ENCODE measurements at regions not wholly inside any gene's neighbourhood (a gene's known extent, or its start where the extent isn't known, plus 50 kb on each side); places are given as distances from the start of the nearest gene placed in this dataset.

- Mint-ChIP-seq H3K4me1 (ENCODE audit: low read depth) (no peaks in the 10 kb centered on the region), H3K4me3 (ENCODE audit: low read depth) (no peak overlapping the region), H3K36me3 (ENCODE audit: low read depth) (no peaks in the 10 kb centered on the region), H3K27me3 (ENCODE audit: low read depth) (no peaks in the 10 kb centered on the region), H3K9me3 (no peaks in the 10 kb centered on the region), H3K27ac (no peak overlapping the region)
- intact Hi-C loops (cut with micrococcal nuclease), result no loop called here
- no peak for DNase-seq (ENCODE audit: low spot score)
Measured at GRCh38 chr14:53824061-53824460, 132.6 kb downstream of the BMP4 start.

- DNase-seq (ENCODE audit: low spot score), result no peak
- Mint-ChIP-seq H3K27me3 (ENCODE audit: low read depth) (no peaks in the 10 kb centered on the region), H3K36me3 (ENCODE audit: low read depth) (no peaks in the 10 kb centered on the region), H3K9me3 (no peaks in the 10 kb centered on the region), H3K4me1 (ENCODE audit: low read depth) (no peaks in the 10 kb centered on the region), H3K27ac (no peak overlapping the region), H3K4me3 (ENCODE audit: low read depth) (no peak overlapping the region)
- intact Hi-C loops (cut with micrococcal nuclease), result no loop called here
Measured at GRCh38 chr14:53814392-53814791, 142.2 kb downstream of the BMP4 start.

GRCh38 chr14:53810221-53810620, 146.4 kb downstream of the BMP4 start:
- H3K27ac Mint-ChIP-seq, result no peak overlapping the region
- intact Hi-C loops (cut with micrococcal nuclease), result no loop called here
- no peaks in the 10 kb centered on the region for H3K36me3 Mint-ChIP-seq (ENCODE audit: low read depth)
- DNase-seq (ENCODE audit: low spot score), result no peak
- no peaks in the 10 kb centered on the region for H3K9me3 Mint-ChIP-seq
- H3K4me3 Mint-ChIP-seq (ENCODE audit: low read depth), result no peak overlapping the region
- H3K27me3 Mint-ChIP-seq (ENCODE audit: low read depth), result no peaks in the 10 kb centered on the region
- no peaks in the 10 kb centered on the region for H3K4me1 Mint-ChIP-seq (ENCODE audit: low read depth)

- intact Hi-C loops (cut with micrococcal nuclease), result no loop called here
- H3K9me3 Mint-ChIP-seq, result no peaks in the 10 kb centered on the region
- H3K4me1 Mint-ChIP-seq (ENCODE audit: low read depth), result no peaks in the 10 kb centered on the region
- no peak overlapping the region for H3K4me3 Mint-ChIP-seq (ENCODE audit: low read depth)
- no peaks in the 10 kb centered on the region for H3K27me3 Mint-ChIP-seq (ENCODE audit: low read depth)
- no peak overlapping the region for H3K27ac Mint-ChIP-seq
- no peak for DNase-seq (ENCODE audit: low spot score)
- no peaks in the 10 kb centered on the region for H3K36me3 Mint-ChIP-seq (ENCODE audit: low read depth)
Measured at GRCh38 chr14:53808042-53808441, 148.6 kb downstream of the BMP4 start.

GRCh38 chr14:53807542-53807941, 149.1 kb downstream of the BMP4 start:
- Mint-ChIP-seq H3K27me3 (ENCODE audit: low read depth) (no peaks in the 10 kb centered on the region), H3K4me1 (ENCODE audit: low read depth) (no peaks in the 10 kb centered on the region), H3K4me3 (ENCODE audit: low read depth) (no peak overlapping the region), H3K36me3 (ENCODE audit: low read depth) (no peaks in the 10 kb centered on the region), H3K9me3 (no peaks in the 10 kb centered on the region), H3K27ac (no peak overlapping the region)
- DNase-seq (ENCODE audit: low spot score), result no peak
- intact Hi-C loops (cut with micrococcal nuclease), result no loop called here

GRCh38 chr14:53807108-53807507, 149.5 kb downstream of the BMP4 start:
- no peaks in the 10 kb centered on the region for H3K9me3 Mint-ChIP-seq
- H3K4me3 Mint-ChIP-seq (ENCODE audit: low read depth), result no peak overlapping the region
- no peaks in the 10 kb centered on the region for H3K36me3 Mint-ChIP-seq (ENCODE audit: low read depth)
- intact Hi-C loops (cut with micrococcal nuclease), result no loop called here
- no peaks in the 10 kb centered on the region for H3K4me1 Mint-ChIP-seq (ENCODE audit: low read depth)
- no peak for DNase-seq (ENCODE audit: low spot score)
- no peak overlapping the region for H3K27ac Mint-ChIP-seq
- no peaks in the 10 kb centered on the region for H3K27me3 Mint-ChIP-seq (ENCODE audit: low read depth)

- intact Hi-C loops (cut with micrococcal nuclease), result no loop called here
- Mint-ChIP-seq H3K4me1 (ENCODE audit: low read depth) (no peaks in the 10 kb centered on the region), H3K27ac (no peak overlapping the region), H3K36me3 (ENCODE audit: low read depth) (no peaks in the 10 kb centered on the region), H3K4me3 (ENCODE audit: low read depth) (no peak overlapping the region), H3K27me3 (ENCODE audit: low read depth) (no peaks in the 10 kb centered on the region), H3K9me3 (peaks cover 8% of the 10 kb centered on the region)
- no peak for DNase-seq (ENCODE audit: low spot score)
Measured at GRCh38 chr14:53796734-53797133, 159.9 kb downstream of the BMP4 start.

- intact Hi-C loops (cut with micrococcal nuclease), result no loop called here
- no peaks in the 10 kb centered on the region for H3K4me1 Mint-ChIP-seq (ENCODE audit: low read depth)
- H3K27me3 Mint-ChIP-seq (ENCODE audit: low read depth), result no peaks in the 10 kb centered on the region
- H3K9me3 Mint-ChIP-seq, result no peaks in the 10 kb centered on the region
- H3K27ac Mint-ChIP-seq, result no peak overlapping the region
- no peak for DNase-seq (ENCODE audit: low spot score)
- no peak overlapping the region for H3K4me3 Mint-ChIP-seq (ENCODE audit: low read depth)
- no peaks in the 10 kb centered on the region for H3K36me3 Mint-ChIP-seq (ENCODE audit: low read depth)
Measured at GRCh38 chr14:53793790-53794505, 162.7 kb downstream of the BMP4 start.

GRCh38 chr14:53792909-53793308, 163.7 kb downstream of the BMP4 start:
- Mint-ChIP-seq H3K4me1 (ENCODE audit: low read depth) (no peaks in the 10 kb centered on the region), H3K27ac (no peak overlapping the region), H3K9me3 (no peaks in the 10 kb centered on the region), H3K4me3 (ENCODE audit: low read depth) (no peak overlapping the region), H3K27me3 (ENCODE audit: low read depth) (no peaks in the 10 kb centered on the region), H3K36me3 (ENCODE audit: low read depth) (no peaks in the 10 kb centered on the region)
- intact Hi-C loops (cut with micrococcal nuclease), result no loop called here
- DNase-seq (ENCODE audit: low spot score), result no peak

GRCh38 chr14:53790731-53791500, 165.7 kb downstream of the BMP4 start:
- DNase-seq (ENCODE audit: low spot score), result no peak
- Mint-ChIP-seq H3K36me3 (ENCODE audit: low read depth) (no peaks in the 10 kb centered on the region), H3K4me3 (ENCODE audit: low read depth) (no peak overlapping the region), H3K27ac (no peak overlapping the region), H3K4me1 (ENCODE audit: low read depth) (no peaks in the 10 kb centered on the region), H3K27me3 (ENCODE audit: low read depth) (no peaks in the 10 kb centered on the region), H3K9me3 (no peaks in the 10 kb centered on the region)
- intact Hi-C loops (cut with micrococcal nuclease), result no loop called here

- DNase-seq (ENCODE audit: low spot score), result no peak
- intact Hi-C loops (cut with micrococcal nuclease), result no loop called here
- Mint-ChIP-seq H3K27ac (no peak overlapping the region), H3K4me1 (ENCODE audit: low read depth) (no peaks in the 10 kb centered on the region), H3K4me3 (ENCODE audit: low read depth) (no peak overlapping the region), H3K27me3 (ENCODE audit: low read depth) (no peaks in the 10 kb centered on the region), H3K9me3 (peaks cover 6% of the 10 kb centered on the region), H3K36me3 (ENCODE audit: low read depth) (no peaks in the 10 kb centered on the region)
Measured at GRCh38 chr14:53788566-53788965, 168.1 kb downstream of the BMP4 start.

- Mint-ChIP-seq H3K27me3 (ENCODE audit: low read depth) (no peaks in the 10 kb centered on the region), H3K9me3 (peaks cover 6% of the 10 kb centered on the region), H3K36me3 (ENCODE audit: low read depth) (no peaks in the 10 kb centered on the region), H3K4me1 (ENCODE audit: low read depth) (no peaks in the 10 kb centered on the region), H3K4me3 (ENCODE audit: low read depth) (no peak overlapping the region), H3K27ac (no peak overlapping the region)
- intact Hi-C loops (cut with micrococcal nuclease), result no loop called here
- no peak for DNase-seq (ENCODE audit: low spot score)
Measured at GRCh38 chr14:53786045-53786444, 170.6 kb downstream of the BMP4 start.

- Mint-ChIP-seq H3K4me1 (ENCODE audit: low read depth) (no peaks in the 10 kb centered on the region), H3K4me3 (ENCODE audit: low read depth) (no peak overlapping the region), H3K27ac (no peak overlapping the region), H3K36me3 (ENCODE audit: low read depth) (no peaks in the 10 kb centered on the region), H3K9me3 (peaks cover 6% of the 10 kb centered on the region), H3K27me3 (ENCODE audit: low read depth) (no peaks in the 10 kb centered on the region)
- intact Hi-C loops (cut with micrococcal nuclease), result no loop called here
- no peak for DNase-seq (ENCODE audit: low spot score)
Measured at GRCh38 chr14:53784688-53785087, 171.9 kb downstream of the BMP4 start.

Data from activated T-helper 2 cell treated with anti-CD3 and anti-CD28 coated beads, Interferon-gamma antibody, Interleukin-2, Interleukin-4, amounts not matched to agents 10 μg/mL and 5 μg/mL and 100 μg/mL, durations not matched to agents 14 hours and 24 hours and 36 hours (primary cell).